Hippocampal formation (tissue), 2 donors: ENCODE measurements at regions not wholly inside any gene's neighbourhood (a gene's known extent, or its start where the extent isn't known, plus 50 kb on each side); places are given as distances from the start of the nearest gene placed in this dataset.

Experiments used
- DNase-seq, 2 donors: peaks; one replicate each; lab custom pipeline; 2025; lab: John Stamatoyannopoulos, UW

DNA sequence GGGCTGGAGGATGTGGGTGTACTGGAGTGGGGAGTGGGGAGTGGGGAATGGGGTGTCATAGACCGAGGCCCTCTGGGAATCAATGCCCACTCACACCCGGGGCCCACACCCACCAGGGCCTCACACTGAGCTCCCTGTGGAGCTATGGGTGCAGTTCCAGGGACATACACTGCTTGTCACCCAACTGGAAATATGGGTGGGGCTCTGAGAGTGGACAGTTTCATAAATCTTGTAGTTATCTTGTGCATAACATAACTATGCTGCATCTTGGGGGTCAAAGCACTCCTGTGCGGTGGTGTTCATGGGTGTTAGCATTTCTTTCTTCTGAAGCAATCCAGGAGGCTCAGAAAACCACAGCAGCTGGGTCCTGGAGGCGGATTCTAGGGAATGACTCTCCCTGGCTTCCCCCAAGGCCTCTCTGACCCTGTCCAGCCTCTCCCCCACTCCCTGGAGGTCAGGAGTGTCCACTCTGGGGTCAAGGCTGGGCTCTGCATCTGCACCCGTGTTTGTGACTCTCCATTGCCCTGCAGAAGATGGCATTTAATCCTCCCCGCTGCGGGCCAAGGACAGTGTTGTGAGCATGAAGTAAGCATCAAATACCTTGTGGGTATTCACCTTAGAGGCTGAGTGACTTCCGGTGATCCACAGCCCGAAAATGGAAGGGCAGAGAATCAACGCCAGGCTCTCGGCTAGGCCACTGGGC, 172.5 kb downstream of the CTTN start:
- DNase-seq, result no peak

DNA sequence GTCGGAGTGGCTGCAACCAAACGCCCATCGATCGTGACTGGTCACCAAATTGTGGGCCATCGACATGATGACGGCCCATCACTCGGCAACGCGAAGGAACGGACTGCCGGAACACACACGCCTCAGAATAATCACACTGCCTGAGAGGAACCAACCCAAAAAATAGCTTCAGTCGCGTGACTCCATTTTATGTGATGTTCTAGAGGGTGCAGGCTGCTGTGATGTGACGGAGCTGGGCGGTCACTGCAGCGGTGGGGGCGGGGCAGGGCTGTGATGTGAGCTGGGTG, 174.6 kb downstream of the CTTN start:
- no peak for DNase-seq

DNA sequence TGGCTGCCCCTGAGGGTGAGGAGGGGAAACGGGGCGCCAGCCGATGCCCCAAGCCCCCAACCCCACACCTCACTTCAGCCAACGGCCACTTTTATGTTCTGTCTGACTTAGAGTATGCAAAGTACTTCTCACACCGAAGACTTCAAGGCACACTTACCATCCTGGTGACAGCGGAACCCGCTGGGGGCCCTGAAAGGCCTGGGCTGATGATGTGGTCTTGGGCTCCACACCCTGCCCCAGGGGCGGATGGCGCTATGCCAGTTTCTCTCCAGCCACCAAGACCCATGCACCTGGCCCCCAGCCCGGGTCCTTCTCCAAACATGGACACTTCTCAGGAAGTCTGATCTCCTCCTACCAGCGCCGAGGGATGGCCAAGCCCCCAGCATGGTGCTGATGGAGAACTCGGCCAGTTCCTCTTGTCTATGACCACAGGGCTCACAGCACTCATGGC, 175.4 kb downstream of the CTTN start:
- no peak for DNase-seq

DNA sequence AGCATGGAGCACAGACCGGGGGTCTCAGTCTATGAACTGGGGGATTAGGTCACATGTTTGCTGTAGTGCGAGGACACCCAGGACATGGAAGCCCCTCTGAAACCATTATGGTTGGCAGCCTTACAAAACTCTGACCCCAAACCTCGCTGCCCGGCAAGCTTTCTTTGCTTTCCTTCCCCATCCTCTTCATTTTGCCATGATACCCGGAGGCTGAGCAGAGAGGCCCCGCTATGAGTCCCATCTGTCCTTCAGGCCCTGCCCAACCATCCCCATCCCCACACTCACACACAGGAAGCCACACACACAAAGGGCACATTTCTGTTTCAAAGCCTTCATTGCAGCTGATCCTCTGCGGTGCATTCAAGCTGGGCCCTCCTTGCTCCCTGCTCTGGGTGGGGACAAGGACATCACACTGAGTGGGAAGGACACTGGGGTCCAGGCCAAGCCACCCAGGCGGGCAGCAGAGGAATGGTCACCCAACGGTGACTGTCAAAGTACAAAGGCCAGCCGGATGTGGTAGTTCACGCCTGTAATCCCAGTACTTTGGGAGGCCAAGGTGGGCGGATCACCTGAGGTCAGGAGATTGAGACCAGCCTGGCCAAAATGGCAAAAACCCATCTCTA, 176.5 kb downstream of the CTTN start:
- DNase-seq, result no peak

DNA sequence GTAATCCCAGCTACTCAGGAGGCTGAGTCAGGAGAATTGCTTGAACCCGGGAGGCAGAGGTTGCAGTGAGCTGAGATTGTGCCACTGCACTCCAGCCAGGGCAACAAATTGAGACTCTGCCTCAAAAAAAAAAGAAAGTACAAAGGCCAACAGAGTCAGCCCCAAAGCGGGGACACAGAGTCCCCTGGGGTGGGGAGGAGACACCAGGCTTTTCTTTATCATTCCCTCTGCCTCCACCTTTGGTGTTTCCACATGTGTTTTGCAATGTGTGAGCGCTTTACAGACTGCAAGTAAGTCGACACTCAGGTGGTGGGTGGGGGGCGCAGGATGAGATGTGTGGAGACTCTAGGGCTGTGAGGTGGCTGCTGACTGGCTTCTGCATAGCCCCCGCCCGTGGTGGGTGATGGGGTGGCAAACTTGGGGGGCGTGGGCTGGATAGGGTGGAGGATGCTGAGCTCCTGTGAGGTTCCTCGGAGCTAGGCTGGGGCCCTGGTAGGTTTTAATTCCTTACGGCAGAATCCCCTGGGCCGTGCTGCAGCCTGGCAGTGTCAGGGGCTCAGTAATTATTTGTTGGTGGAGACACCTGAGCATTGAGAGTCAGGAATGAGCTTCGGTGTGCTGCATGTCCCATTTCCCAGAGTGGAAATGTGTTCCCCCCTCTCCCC, 177.2 kb downstream of the CTTN start:
- no peak for DNase-seq

DNA sequence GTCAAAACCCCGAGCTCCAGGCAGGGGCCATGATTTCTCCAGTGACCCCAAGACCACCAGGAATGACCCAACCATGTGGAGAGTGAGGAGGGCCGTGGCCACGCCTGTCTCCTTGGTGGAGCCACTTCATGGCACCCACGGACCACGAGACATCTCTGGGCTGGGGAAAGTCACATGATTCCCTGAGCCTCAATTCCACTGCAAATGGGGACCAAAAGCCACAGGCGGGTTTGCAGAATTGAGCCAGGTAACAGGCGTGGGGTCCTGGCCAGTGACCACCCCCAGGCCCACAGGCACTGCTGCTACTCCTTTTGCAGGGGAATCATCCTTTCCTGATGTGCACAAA, 178.9 kb downstream of the CTTN start:
- no peak for DNase-seq

DNA sequence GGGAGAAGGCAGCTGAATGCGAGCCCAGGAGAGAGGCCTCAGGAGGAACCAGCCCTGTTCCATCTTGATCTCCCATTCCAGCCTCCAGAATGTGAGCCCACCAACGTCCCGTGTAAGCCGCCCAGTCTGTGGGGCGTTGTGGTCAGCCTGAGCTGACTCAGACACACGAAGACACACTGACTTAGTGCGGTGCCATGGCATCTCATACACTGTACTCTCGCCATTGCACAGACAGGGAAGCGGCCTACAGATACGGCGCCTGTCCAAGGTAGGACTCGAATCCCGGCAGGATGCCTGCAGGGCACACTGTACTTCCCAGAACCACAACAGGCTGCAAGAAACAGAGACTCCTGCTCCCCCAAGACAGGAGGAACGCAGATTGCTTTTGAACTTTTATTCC, 179.6 kb downstream of the CTTN start:
- no peak for DNase-seq

DNA sequence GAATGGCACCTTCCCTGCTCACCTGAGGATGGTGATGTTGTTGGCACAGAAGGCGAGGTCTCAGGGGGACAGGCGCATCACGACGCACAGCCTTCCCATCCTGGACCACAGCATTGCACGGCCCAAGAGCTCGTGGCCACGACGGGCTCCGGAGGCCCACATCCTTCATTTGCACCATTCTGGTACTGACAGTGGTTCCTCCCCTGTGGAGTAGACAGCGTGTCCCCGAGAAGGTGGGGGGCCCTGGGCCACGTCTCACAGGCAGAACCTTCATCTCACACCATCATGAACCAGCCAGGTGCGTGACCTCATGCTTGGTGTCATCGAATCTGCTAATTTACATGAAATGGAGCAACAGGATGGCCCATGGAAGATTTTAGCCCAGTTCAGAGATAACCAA, 180.0 kb downstream of the CTTN start:
- DNase-seq, result no peak

DNA sequence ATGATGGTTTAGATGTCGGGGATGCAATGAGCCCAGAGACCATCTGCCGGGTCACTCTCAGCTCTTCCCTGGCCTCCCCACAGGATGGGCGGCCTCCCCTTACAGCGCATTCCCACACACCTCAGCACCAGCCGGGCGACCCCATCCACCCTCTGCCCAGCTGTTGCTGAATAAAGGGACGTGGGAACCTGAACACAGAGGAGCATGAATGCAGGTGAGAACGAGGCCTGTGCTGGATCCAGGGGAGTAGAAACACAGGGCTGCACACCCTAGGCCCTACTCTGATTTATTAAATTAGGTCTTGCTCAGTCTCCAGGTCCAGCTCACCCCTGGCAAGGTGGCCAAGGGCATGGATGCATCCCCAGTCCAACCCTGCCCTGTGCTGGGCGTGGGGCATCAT, 180.5 kb downstream of the CTTN start:
- no peak for DNase-seq

DNA sequence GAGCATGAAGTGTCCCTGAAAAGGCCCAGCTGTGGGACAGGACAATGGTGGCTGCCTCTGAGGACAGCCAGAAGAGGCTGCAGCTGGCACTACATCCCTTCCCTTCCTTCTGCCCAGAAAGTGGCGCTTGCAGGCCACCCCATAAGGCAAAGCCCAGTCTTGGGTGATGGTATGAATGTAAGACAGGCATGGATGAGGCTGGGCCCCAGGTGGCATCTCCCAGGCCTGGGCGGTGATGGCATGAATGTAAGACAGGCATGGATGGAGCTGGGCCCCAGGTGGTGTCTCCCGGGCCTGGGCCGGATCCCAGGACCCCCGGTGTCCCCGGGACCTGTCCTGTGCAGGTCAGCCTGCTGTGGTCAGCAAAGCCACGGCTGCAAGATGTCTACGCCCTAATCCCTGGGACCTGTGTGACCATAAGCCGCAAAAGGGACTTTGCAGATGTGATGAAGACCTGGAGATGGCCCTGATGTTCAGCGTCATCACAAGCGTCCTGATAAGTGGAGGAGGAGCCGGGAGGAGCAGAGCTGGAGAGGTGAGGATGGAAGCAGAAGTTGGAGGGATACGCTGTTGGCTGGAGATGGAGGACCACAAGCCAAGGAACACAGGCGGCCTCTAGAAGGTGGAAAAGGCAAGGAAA, 181.1 kb downstream of the CTTN start:
- no peak for DNase-seq

DNA sequence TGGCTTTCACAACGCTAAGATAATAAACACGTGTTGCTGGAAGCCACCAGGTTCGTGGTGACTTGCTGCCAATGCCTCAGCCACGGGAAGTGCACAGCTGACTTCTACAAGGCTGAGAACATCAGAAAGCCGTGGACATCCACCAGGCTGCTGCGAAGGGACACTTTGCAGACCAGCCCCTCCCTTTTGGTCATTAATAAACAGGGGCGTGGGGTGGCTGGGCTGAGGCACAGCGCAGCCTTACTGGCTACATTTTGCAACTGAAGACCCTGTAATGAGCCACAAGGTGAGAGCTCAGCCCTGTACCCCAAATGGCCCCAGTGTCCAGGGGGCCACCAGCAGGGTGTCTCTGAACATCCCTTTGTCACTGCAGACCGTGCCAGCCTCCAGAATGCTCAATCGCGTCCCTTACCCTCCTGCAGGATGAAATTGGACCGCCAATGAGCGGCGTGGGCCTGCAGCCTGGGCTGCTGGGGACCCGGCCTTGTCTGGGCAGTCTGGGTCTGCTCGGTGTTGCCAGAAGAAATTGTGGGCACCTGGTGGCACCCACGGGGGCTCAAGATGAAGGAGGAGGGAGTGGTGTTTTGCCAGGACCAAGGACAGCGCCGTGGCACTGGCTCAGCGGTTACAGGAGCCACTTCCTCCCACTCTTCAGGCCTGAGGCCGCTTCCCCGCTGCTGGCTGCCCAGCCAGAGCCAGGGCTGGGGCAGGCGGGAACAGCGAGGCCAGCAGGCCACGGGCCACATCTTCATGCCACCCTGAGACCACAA, 181.9 kb downstream of the CTTN start:
- no peak for DNase-seq

DNA sequence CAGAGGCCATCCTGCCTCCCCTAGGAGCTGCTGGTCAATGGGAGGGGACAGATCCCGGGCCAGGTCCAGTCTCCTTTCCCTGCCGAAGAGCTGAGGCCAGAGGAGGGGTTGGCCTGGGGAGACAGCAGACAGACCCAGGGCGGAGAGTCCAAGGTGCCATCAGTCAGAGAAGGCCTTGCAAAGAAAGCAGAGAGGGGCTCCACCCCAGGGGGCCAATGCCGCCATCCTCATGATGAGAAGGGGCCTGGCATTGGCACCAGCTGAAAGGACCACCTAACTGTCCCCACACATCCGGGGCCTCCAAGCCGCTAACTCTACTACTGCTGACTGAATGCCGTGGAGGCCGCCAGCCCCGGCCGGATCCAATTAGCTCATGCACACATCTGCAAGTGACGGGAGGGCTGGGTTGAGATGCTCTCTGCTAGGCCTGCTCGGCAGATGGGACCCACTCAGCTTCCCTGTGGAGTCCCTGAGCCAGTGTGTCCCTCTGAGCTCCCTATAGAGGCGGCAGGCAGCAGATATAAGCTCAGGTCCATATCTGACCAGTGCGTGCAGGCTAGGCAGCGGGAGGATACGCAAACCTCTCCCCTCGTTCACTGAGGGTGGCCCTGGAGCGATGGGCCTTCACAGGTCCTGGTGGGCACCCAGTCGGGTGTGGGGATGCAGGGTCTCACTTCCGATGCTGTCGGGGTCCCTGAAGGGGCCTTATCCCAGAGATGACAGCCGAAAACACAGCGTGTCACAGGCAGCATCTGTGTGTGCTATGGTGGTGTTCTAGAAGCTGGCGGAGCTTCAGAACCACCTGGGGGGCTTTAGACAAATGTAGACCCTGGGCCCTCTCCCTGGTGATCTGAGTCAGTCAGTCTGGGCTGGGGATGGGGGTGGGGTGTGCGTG, 183.9 kb downstream of the CTTN start:
- DNase-seq, result no peak

DNA sequence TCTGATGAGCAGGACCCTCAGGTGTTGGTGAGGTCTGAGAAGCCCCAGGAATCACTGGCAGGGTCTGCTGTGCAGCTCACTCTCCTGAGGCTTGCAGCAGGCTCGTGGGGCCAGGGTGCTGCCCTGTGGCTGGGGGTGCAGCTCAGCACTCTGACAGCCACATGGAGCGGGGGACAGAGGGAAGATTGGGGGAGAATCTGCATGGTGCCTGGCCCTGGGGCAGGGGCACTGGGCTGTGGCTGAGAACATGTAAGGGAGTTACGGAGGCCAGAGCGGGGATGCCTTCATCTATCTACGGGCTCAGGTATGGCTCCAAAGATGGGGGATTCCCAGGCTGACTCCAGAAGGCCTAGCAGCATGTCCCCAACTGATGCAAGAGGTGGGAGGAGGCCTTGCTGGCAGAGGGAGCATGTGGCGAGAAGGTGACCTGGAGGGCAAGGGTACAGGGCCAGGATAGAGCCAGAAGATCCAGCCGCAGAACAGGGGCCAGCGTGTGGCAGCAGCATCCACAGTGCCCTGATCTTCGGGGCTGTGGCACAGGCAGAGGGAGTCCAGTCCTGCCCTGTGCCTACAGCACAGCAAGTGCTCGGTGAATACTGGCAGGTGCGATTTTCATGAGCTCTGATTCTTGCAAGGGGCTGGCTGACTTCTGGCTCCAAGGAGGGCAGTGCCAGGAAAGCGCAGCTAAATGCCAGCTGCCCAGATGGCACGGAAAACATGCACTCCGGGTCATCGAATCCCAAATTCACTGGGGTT, 184.7 kb downstream of the CTTN start:
- no peak for DNase-seq

DNA sequence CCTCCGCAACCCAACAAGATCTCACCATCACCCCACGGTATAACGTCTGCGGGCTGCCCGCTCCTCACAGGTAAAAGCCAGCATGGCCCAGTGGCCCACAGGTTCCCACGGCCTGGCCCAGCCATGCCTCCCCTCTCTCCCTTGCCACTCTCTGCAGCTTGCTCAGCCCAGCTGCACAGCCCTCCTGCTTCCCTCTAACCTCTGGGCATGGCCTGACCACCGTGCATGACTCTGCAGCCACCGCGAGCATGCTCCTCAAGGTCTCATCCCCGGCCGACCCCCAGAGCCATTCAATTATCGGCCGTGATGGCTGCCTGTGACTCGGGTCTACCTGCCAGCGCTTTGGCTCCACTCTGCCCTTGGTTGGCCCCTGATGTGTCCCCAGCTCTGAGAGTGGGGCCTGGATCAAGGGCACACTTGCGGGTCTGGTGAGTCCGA, 185.5 kb downstream of the CTTN start:
- DNase-seq, result no peak

DNA sequence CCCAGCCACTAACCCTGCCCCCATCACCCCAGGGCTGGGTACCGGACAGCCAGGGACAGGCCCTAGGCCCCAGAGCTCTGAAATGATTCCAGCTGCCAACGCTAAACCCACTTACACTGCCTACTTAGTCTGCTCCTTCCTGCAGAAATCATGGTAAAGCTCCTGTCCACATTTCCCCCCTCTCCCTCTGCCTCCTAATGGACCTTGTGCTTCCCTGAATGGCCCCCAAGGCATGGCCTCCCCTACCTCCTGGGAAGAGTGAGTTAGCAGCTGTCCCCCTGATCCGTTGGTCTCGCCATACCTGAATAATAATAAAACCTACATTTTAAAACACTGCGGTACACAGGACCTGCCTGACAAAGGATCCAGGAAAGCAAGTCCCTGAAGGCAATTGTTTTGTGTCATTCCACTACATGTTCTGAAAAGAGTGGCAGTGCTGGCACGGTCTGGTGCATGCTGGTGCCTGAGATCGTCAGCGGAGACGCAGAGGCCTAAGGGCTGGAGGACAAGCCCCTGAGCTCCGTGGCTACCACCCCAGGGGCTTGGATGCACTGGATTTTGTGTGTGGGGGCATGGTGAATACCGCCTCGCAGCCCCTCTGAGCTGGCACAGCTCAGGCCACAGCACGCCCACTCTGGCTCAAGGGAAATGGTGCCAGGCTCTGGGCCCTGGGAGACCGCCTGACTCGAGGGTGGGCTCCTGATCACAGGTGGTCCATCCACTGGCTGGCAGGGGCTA, 186.3 kb downstream of the CTTN start:
- no peak for DNase-seq

DNA sequence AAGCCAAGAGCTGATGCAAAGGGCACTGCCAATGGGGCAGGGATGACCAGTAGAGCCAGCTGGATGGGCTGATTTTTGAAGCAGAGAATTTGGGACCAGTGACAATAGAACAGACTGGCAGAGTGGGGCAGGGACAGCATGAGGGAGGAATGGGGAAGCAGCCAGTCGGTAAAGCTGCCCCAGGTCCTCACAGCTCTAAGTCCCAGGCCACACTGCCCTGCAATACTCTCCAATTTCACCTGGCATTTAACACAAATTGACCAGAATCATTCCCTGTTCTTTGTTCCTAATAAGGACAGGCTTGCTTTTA, 186.9 kb downstream of the CTTN start:
- DNase-seq, result no peak

DNA sequence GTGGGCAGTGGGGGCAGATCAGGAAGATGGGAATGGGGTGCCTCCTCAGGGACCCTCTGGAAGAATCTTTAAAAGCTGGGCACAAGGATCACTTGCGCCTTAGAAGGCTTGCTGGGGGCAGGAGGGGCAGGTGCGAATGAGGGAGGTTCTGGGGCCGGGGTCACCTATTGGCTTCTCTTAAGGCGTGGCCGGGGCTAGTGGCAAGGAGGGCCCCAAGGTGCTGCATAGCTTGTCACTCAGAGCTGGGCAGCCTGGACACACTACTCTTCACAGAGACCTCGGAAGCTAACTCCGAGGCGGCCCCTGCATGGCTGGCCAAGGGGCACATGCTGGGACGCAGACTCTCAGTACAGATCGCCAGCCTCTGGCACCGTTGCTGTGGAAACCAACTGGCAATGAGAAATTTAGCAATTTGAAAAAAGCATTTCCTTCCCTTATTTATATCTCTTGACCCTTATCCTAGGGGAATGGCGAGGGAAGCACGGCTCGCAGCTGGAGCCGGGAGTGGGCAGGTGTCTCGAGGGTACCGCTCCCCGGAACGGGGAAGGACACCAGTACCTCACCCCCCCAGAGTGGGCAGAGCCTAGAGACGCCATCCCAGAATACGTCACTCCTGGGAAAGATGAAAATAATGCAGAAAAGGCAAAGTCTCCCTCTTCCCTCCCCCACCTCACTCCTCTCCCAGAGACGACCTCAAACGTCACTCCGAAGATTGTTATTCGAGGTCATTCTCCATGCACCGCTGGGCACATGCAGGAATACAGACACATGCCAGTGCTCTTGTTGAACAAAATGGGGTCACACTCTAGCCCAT, 188.1 kb downstream of the CTTN start:
- DNase-seq, result no peak

DNA sequence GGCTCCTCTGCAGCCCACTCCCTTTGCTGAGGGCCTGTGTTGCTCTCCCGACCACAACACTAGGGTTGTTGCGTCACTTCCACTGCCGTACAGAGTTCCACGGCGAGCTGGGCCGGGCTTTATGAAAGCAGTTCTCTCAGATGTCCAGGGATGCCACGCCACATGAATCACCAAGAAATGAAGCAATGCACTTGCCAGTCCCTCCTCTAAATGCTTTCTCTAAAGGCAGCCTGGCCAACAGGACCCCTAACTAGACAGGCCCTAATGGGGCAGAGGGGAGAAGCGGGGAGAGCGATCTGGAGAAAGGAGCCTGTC, 188.7 kb downstream of the CTTN start:
- no peak for DNase-seq

DNA sequence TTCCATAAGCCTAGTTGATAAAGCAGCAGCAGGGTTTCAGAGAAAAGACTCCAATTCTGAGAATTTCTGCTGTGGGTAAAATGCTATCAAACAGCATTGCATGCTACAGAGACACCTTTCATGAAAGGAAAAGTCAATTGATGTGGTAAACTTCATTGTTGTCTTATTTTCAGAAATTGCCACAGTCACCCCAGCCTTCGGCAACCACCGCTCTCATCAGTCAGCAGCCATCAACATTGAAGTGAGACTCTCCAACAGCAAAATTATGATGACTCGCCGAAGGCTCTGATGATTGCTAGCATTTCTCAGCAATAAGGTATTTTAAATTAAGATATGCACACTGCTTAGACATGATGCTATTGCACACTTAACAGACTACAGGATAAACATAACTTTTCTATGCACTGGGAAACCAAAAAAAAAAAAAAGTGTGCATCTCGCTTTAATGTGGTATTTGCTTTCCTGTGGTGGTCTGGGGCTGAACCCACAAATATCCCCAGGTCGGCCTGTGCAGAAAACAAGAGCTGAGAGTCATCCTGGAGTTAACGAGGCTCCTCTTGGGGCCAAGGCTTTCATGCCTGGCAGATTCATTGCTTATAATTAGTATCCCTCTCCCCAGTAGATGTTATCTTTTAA, 192.1 kb downstream of the CTTN start:
- DNase-seq, result no peak
